LNCaP clone FGC (cell line): ENCODE measurements at regions not wholly inside any gene's neighbourhood (a gene's known extent, or its start where the extent isn't known, plus 50 kb on each side); places are given as distances from the start of the nearest gene placed in this dataset.

Experiments used
- DNase-seq: peaks from one replicate; pipeline ENCODE4 v3.0.0-alpha.2; 2011; ENCODE audit warnings: low read depth
- H3K4me3 ChIP-seq: 2 replicates; pipeline ENCODE4 v1.5.1; 2011; ENCODE audit warnings: mild to moderate bottlenecking, low read depth, low read length, control low read depth
- TF ChIP-seq, protein P1 (sequence below): IDR thresholded peaks from 2 replicates; pipeline ENCODE4 v1.5.1; 2012; ENCODE audit warnings: mild to moderate bottlenecking; ENCODE audit not compliant: control insufficient read depth, insufficient read depth; ENCODE audit errors: extremely low read depth

DNA sequence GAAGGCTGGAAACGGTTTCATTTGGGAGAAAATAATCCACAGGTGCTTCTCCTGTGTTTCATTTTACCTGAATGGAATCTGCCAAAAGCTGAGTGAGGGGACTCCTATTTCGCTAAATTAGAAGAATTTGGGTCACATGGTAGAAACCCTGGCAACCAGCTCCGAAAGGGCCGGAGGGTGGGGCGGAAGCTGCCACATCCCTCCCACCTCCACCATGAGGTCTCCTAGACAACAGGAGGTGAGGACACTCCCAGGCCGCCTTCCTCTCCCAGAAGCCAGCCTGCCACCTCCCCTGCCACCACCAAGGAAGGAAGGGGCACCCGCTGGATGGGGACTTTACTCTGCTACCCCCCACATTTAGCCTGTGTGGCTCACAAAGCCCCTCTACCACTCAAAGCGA is 199.9 kb upstream of the ZC3H12A start:
- TF ChIP-seq, protein P1, sequence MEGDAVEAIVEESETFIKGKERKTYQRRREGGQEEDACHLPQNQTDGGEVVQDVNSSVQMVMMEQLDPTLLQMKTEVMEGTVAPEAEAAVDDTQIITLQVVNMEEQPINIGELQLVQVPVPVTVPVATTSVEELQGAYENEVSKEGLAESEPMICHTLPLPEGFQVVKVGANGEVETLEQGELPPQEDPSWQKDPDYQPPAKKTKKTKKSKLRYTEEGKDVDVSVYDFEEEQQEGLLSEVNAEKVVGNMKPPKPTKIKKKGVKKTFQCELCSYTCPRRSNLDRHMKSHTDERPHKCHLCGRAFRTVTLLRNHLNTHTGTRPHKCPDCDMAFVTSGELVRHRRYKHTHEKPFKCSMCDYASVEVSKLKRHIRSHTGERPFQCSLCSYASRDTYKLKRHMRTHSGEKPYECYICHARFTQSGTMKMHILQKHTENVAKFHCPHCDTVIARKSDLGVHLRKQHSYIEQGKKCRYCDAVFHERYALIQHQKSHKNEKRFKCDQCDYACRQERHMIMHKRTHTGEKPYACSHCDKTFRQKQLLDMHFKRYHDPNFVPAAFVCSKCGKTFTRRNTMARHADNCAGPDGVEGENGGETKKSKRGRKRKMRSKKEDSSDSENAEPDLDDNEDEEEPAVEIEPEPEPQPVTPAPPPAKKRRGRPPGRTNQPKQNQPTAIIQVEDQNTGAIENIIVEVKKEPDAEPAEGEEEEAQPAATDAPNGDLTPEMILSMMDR = no peak
- no peak overlapping the region for H3K4me3 ChIP-seq
- DNase-seq = no peak

DNA sequence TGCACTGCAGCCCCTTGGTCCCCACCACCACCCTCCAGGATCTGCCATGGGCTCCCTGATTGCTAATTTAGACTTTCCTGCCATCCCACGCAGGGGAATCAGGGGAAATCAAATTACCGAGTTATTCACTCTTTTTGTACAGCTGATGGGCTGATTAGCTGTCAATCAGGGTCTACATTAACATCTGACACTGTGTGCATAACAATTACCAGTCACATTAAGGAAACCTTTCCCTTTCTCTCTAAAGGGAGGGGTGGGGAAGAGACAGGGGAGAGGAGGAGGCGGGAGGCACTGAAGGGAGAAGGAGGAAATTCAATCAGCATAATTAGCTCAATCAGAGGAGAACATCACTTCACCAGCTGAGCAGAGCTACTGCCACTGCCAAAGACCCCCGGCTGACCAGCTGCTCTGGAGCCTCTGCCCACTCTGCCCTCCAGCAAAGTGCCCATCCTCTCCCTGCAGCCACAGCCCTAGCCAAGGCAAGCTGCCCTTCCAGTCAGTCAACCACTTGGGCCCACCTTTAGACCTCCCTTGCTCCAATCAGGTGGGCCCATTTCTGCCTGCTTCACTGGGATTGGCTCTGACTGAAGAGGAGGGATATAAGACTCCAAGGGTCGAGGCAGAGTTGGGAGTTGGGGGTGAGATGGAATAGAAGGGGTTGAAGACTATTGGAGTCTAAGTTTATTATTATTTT is 199.3 kb upstream of the ZC3H12A start:
- no peak for DNase-seq
- TF ChIP-seq, protein P1 = no peak
- no peak overlapping the region for H3K4me3 ChIP-seq

DNA sequence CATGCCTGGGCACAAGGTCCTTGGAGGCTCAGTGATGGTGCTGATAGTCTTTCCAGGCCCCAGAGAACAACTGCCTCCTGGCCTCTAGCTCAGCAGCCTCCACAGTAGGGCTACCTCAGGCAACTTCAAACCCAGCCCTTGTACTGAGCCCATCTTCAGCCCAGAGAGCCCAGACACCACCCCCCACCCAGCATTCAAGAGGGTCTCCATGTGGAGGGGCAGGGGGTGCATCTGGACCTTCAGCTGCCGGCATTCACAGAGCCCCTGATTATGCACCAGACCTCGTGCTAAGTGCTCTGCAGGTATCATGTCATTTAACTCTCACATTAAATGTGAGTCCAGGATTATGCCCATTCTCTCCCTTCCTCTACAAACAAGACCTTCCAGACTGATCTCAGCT is 197.0 kb upstream of the ZC3H12A start:
- TF ChIP-seq, protein P1 = no peak
- DNase-seq = no peak
- H3K4me3 ChIP-seq = no peak overlapping the region

DNA sequence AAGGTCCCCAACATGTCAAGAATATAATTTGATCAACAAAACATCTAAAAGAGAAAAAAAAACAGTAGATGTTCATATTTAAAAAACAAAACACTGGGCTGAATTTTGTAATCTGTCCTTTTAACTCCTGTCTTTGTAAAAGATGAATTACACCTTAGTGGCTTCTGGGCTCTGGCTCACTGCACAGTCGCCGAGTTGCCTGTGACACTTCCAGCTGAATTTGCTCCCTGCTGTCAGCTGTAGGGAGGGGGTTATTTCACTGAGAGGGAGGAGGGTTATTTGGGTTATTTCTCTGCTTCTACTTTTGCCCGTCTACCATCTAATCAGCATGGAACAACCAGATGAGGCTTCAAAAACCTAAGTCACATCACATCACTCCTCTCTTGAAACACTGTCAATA is 193.0 kb upstream of the ZC3H12A start:
- no peak overlapping the region for H3K4me3 ChIP-seq
- no peak for DNase-seq
- TF ChIP-seq, protein P1 = no peak

DNA sequence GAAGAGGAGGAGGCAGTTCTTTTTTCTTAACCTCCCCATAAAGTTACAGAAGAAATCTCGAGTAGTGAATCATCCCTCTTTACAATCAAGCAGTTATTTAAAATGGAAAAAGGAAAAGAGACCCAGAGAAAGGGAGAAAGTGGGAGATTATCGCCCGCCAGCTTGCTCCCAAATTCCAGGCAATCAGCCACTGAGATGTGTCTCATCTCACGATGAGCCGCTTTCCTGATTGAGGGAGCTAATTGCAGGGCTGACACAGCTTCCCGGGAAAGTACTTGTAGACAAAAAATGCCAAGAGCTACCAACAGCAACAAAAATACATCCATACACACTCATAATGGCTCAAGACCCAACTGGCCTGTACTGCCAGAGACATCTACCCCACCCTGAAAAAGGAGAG is 191.6 kb upstream of the ZC3H12A start:
- no peak overlapping the region for H3K4me3 ChIP-seq
- TF ChIP-seq, protein P1 = no peak
- no peak for DNase-seq

DNA sequence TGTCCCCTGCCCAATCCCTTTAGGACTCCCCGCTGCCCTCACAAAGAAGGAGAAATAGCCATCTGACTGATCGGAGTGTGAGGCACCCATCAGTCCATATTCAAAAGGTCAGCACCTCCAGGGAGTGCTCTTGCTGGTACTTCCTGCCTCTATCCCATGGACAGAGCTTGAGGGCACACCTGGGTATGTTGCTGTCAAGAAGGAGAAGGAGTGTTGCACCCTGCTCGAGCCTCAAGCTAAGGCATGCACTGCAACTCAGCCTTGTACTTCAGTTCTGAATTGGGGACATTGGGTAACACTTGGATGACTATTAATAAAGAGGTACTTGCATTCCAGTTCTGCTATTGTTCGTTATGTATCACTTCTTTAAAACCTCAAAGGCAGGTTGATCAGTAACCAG is 190.3 kb upstream of the ZC3H12A start:
- TF ChIP-seq, protein P1 = no peak
- DNase-seq = no peak
- no peak overlapping the region for H3K4me3 ChIP-seq

DNA sequence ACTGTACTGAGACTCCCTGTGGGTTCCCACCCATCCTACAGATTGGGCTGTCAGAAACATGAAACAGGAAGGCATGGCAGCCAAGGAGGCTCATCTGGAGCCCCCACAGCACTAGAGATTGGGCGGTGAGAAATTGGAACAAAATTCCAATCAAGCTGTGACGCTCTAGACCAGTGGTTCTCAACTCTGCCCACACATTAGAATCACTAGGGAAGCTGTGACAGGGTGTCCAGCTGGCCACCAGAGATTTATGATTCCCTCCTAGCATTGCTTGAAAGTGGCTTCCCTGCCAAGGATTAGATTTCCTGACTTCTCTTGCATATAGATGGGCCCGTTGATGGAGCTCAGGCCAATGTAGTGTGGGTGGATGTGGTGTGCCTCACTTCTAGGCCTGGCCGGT is 187.5 kb upstream of the ZC3H12A start:
- H3K4me3 ChIP-seq = no peak overlapping the region
- no peak for DNase-seq
- TF ChIP-seq, protein P1 = no peak
